GM23338 (cell line): ENCODE measurements at regions not wholly inside any gene's neighbourhood (a gene's known extent, or its start where the extent isn't known, plus 50 kb on each side); places are given as distances from the start of the nearest gene placed in this dataset. TPM values are rescaled to one million over a fixed set of nuclear protein-coding genes. Genes with fewer than 3 reads are reported as not detected.

ENCODE experiments used
- ATAC-seq: fragments of 200-7000 bp; cut with Tn5 transposase; 3 replicates; pipeline ENCODE4 v1.9.1; 2020
- DNase-seq: peaks from one replicate; pipeline ENCODE4 v3.0.0-alpha.2; 2015; ENCODE audit warnings: low spot score
- H2AFZ ChIP-seq: fragments of 200-600 bp; sonication (generic); 2 replicates; pipeline ENCODE4 v1.8.0; 2016; ENCODE audit warnings: antibody characterized with exemption, mild to moderate bottlenecking, moderate library complexity
- H3F3A ChIP-seq: fragments of 200-600 bp; sonication (generic); replicated peaks from 2 replicates; pipeline ENCODE4 v1.8.0; 2017; ENCODE audit warnings: antibody characterized with exemption, mixed run types, low read depth
- H3K27ac ChIP-seq: fragments of 200-600 bp; sonication (generic); 2 replicates; pipeline ENCODE4 v1.6.1; 2016; ENCODE audit warnings: low read depth
- H3K27me3 ChIP-seq: fragments of 200-600 bp; sonication (generic); 2 replicates; pipeline ENCODE4 v1.8.0; 2016; ENCODE audit warnings: mild to moderate bottlenecking, mixed run types, moderate library complexity; ENCODE audit not compliant: insufficient read depth
- H3K36me3 ChIP-seq: fragments of 200-600 bp; sonication (generic); 2 replicates; pipeline ENCODE4 v1.8.0; 2016; ENCODE audit warnings: mild to moderate bottlenecking; ENCODE audit not compliant: insufficient read depth
- H3K4me1 ChIP-seq: fragments of 200-600 bp; sonication (generic); 2 replicates; pipeline ENCODE4 v1.8.0; 2016; ENCODE audit warnings: mild to moderate bottlenecking, moderate library complexity; ENCODE audit not compliant: insufficient read depth
- H3K4me2 ChIP-seq: fragments of 200-600 bp; sonication (generic); 2 replicates; pipeline ENCODE4 v1.7.1; 2017; ENCODE audit warnings: mixed run types
- H3K4me3 ChIP-seq: fragments of 200-600 bp; sonication (generic); 2 replicates; pipeline ENCODE4 v1.6.1; 2016; ENCODE audit warnings: mixed run types
- H3K79me2 ChIP-seq: fragments of 200-600 bp; sonication (generic); replicated peaks from 2 replicates; pipeline ENCODE4 v1.8.0; 2017; ENCODE audit warnings: mild to moderate bottlenecking; ENCODE audit not compliant: insufficient read depth
- H3K9me2 ChIP-seq: fragments of 200-600 bp; sonication (generic); 2 replicates; pipeline ENCODE4 v1.8.0; 2017; ENCODE audit not compliant: insufficient read depth
- H4K20me1 ChIP-seq: fragments of 200-600 bp; sonication (generic); replicated peaks from 2 replicates; pipeline ENCODE4 v1.8.0; 2017; ENCODE audit warnings: mild to moderate bottlenecking; ENCODE audit not compliant: insufficient read depth
- H3K27ac Mint-ChIP-seq: 2 replicates; pipeline ENCODE4 v1.8.0; 2020; ENCODE audit warnings: inconsistent platforms, mild to moderate bottlenecking, moderate library complexity, mixed read lengths
- H3K27me3 Mint-ChIP-seq: 3 replicates; pipeline ENCODE4 v1.8.0; 2022; ENCODE audit warnings: low read depth, mild to moderate bottlenecking, moderate library complexity, mixed read lengths, inconsistent platforms; ENCODE audit not compliant: insufficient read depth, poor library complexity
- H3K36me3 Mint-ChIP-seq: 3 replicates; pipeline ENCODE4 v1.8.0; 2021; ENCODE audit warnings: low read depth, mild to moderate bottlenecking, inconsistent platforms, moderate library complexity, mixed read lengths
- H3K4me1 Mint-ChIP-seq: 3 replicates; pipeline ENCODE4 v1.8.0; 2020; ENCODE audit warnings: mild to moderate bottlenecking, inconsistent platforms, mixed read lengths
- H3K4me3 Mint-ChIP-seq: 3 replicates; pipeline ENCODE4 v1.8.0; 2021; ENCODE audit warnings: moderate library complexity, mild to moderate bottlenecking, inconsistent platforms, mixed read lengths
- H3K9me3 Mint-ChIP-seq: 3 replicates; pipeline ENCODE4 v1.8.0; 2020; ENCODE audit warnings: moderate library complexity, mild to moderate bottlenecking, inconsistent platforms, mixed read lengths
- EZH2phosphoT487 ChIP-seq: fragments of 200-600 bp; sonication (generic); IDR thresholded peaks from one replicate; pipeline ENCODE4 v1.8.1; 2018; ENCODE audit warnings: antibody characterized with exemption; ENCODE audit not compliant: unreplicated experiment
- microRNA counts: library from miRNA; unstranded; fragments of <30 nt; microRNA quantifications from one replicate; lab custom pipeline; 2017
- microRNA-seq: library from miRNA; unstranded; fragments of <30 nt; microRNA quantifications from one replicate; pipeline ENCODE4, GENCODE V29; 2017
- small RNA-seq: library from RNA; depleted of rRNA; stranded (forward); fragments of <200 nt; gene quantifications from one replicate; pipeline ENCODE3, GENCODE V24; 2014; ENCODE audit warnings: low replicate concordance

GRCh38 chr4:112094330-112094729 lies 50.9 kb upstream of the FAM241A start:
- no peaks in the 10 kb centered on the region for H3K36me3 Mint-ChIP-seq
- H4K20me1 ChIP-seq, result no peaks in the 10 kb centered on the region
- DNase-seq (no peak), ATAC-seq (no peak)
- no peaks in the 10 kb centered on the region for H3K27me3 ChIP-seq
- no peaks in the 10 kb centered on the region for H3F3A ChIP-seq
- peaks cover 6% of the 10 kb centered on the region; the same call in 1 of the 3 replicates for H3K9me3 Mint-ChIP-seq
- H3K36me3 ChIP-seq, result no peaks in the 10 kb centered on the region
- H3K4me3 ChIP-seq, result no peak overlapping the region
- H3K4me1 Mint-ChIP-seq, result no peaks in the 10 kb centered on the region
- H3K27ac Mint-ChIP-seq, result no peak overlapping the region
- TF ChIP-seq EZH2phosphoT487, result no peak
- H2AFZ ChIP-seq, result no peak overlapping the region
- H3K4me2 ChIP-seq, result no peak overlapping the region
- no peaks in the 10 kb centered on the region for H3K9me2 ChIP-seq
- no peak overlapping the region for H3K27ac ChIP-seq
- H3K79me2 ChIP-seq, result no peaks in the 10 kb centered on the region
- H3K27me3 Mint-ChIP-seq, result no peaks in the 10 kb centered on the region
- H3K4me3 Mint-ChIP-seq, result no peak overlapping the region
- H3K4me1 ChIP-seq, result no peaks in the 10 kb centered on the region

MicroRNAs in the stretch of these regions (microRNA counts, 767-probe panel; counts per million panel counts)
- not detected for microRNA hsa-miR-297 (lab: Ali Mortazavi, UCI)

Small RNA genes in the stretch of these regions (microRNA-seq; reads per million reads assigned to microRNA genes)
- not detected for gene MIR297

Small RNA genes in the stretch of these regions (small RNA-seq; reads per million reads assigned to genes)
- gene MIR297 (not detected), gene RNU6-289P (not detected)
